GM21528 (cell line): ENCODE measurements at regions not wholly inside any gene's neighbourhood (a gene's known extent, or its start where the extent isn't known, plus 50 kb on each side); places are given as distances from the start of the nearest gene placed in this dataset.
"Not testable (repeated sequence)": the region's sequence is repeated elsewhere in the genome, so short reads cannot be mapped to it uniquely, and the experiment has no call there.

ENCODE experiments used
- ATAC-seq: cut with Tn5 transposase; IDR thresholded peaks from one replicate; pipeline ENCODE4 v1.9.1; 2021; ENCODE audit warnings: mild to moderate bottlenecking, moderate library complexity; ENCODE audit not compliant: unreplicated experiment, low FRiP score

GRCh38 chr3:56929809-56930615, 128.3 kb upstream of the ARHGEF3 start:
- no peak for ATAC-seq

GRCh38 chr3:56928379-56929068, 126.8 kb upstream of the ARHGEF3 start:
- ATAC-seq, result no peak

- ATAC-seq, result no peak
Observed at GRCh38 chr3:56927855-56928254, 126.1 kb upstream of the ARHGEF3 start.

- no peak for ATAC-seq
Observed at GRCh38 chr3:56926947-56927282, 125.2 kb upstream of the ARHGEF3 start.

- no peak for ATAC-seq
Observed at GRCh38 chr3:56926243-56926946, 124.6 kb upstream of the ARHGEF3 start.

GRCh38 chr3:56924700-56925099, 123.0 kb upstream of the ARHGEF3 start:
- ATAC-seq, result not testable (repeated sequence)

- no peak for ATAC-seq
Observed at GRCh38 chr3:56923526-56924224, 121.9 kb upstream of the ARHGEF3 start.

- no peak for ATAC-seq
Observed at GRCh38 chr3:56921573-56922453, 120.1 kb upstream of the ARHGEF3 start.

GRCh38 chr3:56919797-56920195, 118.0 kb upstream of the ARHGEF3 start:
- ATAC-seq, result no peak

GRCh38 chr3:56919137-56919796, 117.5 kb upstream of the ARHGEF3 start:
- no peak for ATAC-seq

GRCh38 chr3:56918111-56918568, 116.4 kb upstream of the ARHGEF3 start:
- ATAC-seq, result peak; percentile 51

GRCh38 chr3:56917361-56918110, 115.8 kb upstream of the ARHGEF3 start:
- peak; percentile 73 for ATAC-seq

- ATAC-seq, result no peak
Observed at GRCh38 chr3:56916716-56917360, 115.1 kb upstream of the ARHGEF3 start.

GRCh38 chr3:56915966-56916586, 114.3 kb upstream of the ARHGEF3 start:
- peak; percentile 57 for ATAC-seq

- no peak for ATAC-seq
Observed at GRCh38 chr3:56914646-56915045, 112.9 kb upstream of the ARHGEF3 start.

GRCh38 chr3:56911363-56911762, 109.6 kb upstream of the ARHGEF3 start:
- ATAC-seq, result no peak

- ATAC-seq, result no peak
Observed at GRCh38 chr3:56909349-56909748, 107.6 kb upstream of the ARHGEF3 start.

GRCh38 chr3:56908004-56908403, 106.3 kb upstream of the ARHGEF3 start:
- no peak for ATAC-seq
